Calu3 (cell line): ENCODE measurements at regions not wholly inside any gene's neighbourhood (a gene's known extent, or its start where the extent isn't known, plus 50 kb on each side); places are given as distances from the start of the nearest gene placed in this dataset.

Experiments
- BruUV-seq: library from RNA; stranded (reverse); fragments of 400-500 nt; replicated peaks from 2 replicates; lab custom pipeline; 2021; lab: Mats Ljungman, UMichigan
- CTCF ChIA-PET: fragments of 300-600 bp; sonication (Branson Sonifier 250); formaldehyde crosslinking; loops from one replicate; lab custom pipeline; 2022; ENCODE audit warnings: antibody characterized with exemption; lab: Charles Lee
- DNase-seq: peaks from one replicate; pipeline ENCODE4 v3.0.0; 2022
- H3K27ac Mint-ChIP-seq: one replicate; pipeline ENCODE4 v1.8.0; 2022; ENCODE audit warnings: mixed read lengths; ENCODE audit not compliant: unreplicated experiment
- H3K27me3 Mint-ChIP-seq: one replicate; pipeline ENCODE4 v1.8.0; 2022; ENCODE audit warnings: mixed read lengths; ENCODE audit not compliant: unreplicated experiment
- H3K36me3 Mint-ChIP-seq: one replicate; pipeline ENCODE4 v1.8.0; 2022; ENCODE audit warnings: mild to moderate bottlenecking, moderate library complexity, mixed read lengths; ENCODE audit not compliant: insufficient read depth, unreplicated experiment
- H3K4me1 Mint-ChIP-seq: one replicate; pipeline ENCODE4 v1.8.0; 2022; ENCODE audit warnings: mild to moderate bottlenecking, low read depth, mixed read lengths; ENCODE audit not compliant: unreplicated experiment
- H3K4me3 Mint-ChIP-seq: one replicate; pipeline ENCODE4 v1.8.0; 2022; ENCODE audit warnings: mild to moderate bottlenecking, low read depth, moderate library complexity, mixed read lengths; ENCODE audit not compliant: unreplicated experiment
- H3K9me3 Mint-ChIP-seq: one replicate; pipeline ENCODE4 v1.8.0; 2022; ENCODE audit warnings: low read depth, mixed read lengths; ENCODE audit not compliant: unreplicated experiment
- CTCF ChIP-seq: fragments of 200-600 bp; IDR thresholded peaks from one replicate; pipeline ENCODE4 v1.8.0; 2022; ENCODE audit warnings: antibody characterized with exemption; ENCODE audit not compliant: unreplicated experiment
- intact Hi-C: fragments of 100-400 bp; cut with micrococcal nuclease; formaldehyde crosslinking; loops from one replicate; pipeline ENCODE4 v1.10.0; 2022; ENCODE audit not compliant: unreplicated experiment

DNA sequence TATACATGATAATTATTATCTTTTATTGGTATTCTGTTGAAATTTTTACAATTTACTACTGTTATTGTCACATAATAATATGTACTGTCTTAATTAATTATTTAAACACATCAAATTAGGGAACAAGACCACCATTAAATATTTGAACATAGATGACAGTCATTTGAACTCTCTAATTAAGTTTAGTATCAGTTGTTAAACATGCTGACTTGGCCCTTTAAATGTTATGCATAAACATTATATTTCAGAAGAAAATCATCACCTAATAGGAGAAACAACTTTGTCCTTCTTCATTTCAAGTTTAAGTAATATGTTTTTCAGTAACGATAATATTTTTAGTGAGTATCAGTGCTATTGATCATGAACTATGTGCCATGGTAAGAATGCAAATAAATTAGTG, 623.5 kb upstream of the GNPDA2 start:
- no peak overlapping the region for H3K27ac Mint-ChIP-seq
- H3K9me3 Mint-ChIP-seq = no peaks in the 10 kb centered on the region
- H3K4me1 Mint-ChIP-seq = no peaks in the 10 kb centered on the region
- DNase-seq = no peak
- intact Hi-C loops = no loop called here
- no TSS peak for BruUV-seq
- H3K27me3 Mint-ChIP-seq = no peaks in the 10 kb centered on the region
- H3K4me3 Mint-ChIP-seq = no peak overlapping the region
- TF ChIP-seq CTCF = no peak
- CTCF ChIA-PET = no interaction called here
- no peaks in the 10 kb centered on the region for H3K36me3 Mint-ChIP-seq

GRCh38 chr4:45346816-45347435, 620.6 kb upstream of the GNPDA2 start:
- CTCF ChIA-PET = no interaction called here
- no peak overlapping the region for H3K27ac Mint-ChIP-seq
- no peaks in the 10 kb centered on the region for H3K27me3 Mint-ChIP-seq
- H3K4me1 Mint-ChIP-seq = no peaks in the 10 kb centered on the region
- intact Hi-C loops = no loop called here
- no peaks in the 10 kb centered on the region for H3K9me3 Mint-ChIP-seq
- no peak for DNase-seq
- no peak for TF ChIP-seq CTCF
- no peak overlapping the region for H3K4me3 Mint-ChIP-seq
- no TSS peak for BruUV-seq
- no peaks in the 10 kb centered on the region for H3K36me3 Mint-ChIP-seq

DNA sequence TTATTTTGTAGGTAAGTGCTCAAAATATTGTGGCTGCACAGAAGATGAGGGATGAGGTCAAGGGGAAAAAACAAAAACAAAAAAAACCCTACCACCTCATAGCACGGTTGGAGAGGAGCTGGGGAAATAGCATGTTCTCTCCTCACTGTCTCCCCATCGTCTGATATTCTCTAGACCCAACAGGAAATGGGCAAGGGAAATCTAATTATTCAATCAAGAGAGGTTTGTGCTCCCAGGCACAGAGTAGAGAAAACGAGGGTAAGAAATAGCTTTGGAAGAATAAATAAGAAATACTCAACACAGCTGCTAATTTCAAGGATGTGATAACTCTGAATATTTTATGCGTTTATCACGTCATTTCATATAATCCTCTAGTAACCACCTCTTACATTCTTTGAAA, 619.2 kb upstream of the GNPDA2 start:
- Mint-ChIP-seq H3K9me3 (no peaks in the 10 kb centered on the region), H3K36me3 (no peaks in the 10 kb centered on the region), H3K4me3 (no peak overlapping the region), H3K4me1 (no peaks in the 10 kb centered on the region), H3K27ac (no peak overlapping the region), H3K27me3 (no peaks in the 10 kb centered on the region)
- intact Hi-C loops = no loop called here
- no TSS peak for BruUV-seq
- TF ChIP-seq CTCF = no peak
- CTCF ChIA-PET = no interaction called here
- no peak for DNase-seq

DNA sequence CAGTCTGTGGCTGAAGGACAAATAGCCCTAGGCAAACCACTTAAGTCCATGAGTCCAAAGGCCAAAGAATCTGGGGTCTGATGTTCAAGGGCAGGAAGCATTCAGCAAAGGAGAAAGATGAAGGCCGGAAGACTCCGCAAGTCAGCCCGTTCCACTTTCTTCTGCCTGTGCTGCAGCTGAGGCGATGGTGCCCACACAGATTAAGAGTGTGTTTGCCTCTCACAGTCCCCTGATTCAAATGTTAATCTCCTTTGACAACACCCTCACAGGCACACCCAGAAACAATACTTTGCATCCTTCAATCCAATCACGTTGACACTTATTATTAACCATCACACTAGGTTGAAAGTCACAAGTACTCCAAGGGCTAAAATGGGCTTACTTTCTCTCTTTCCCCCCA, 605.4 kb upstream of the GNPDA2 start:
- no TSS peak for BruUV-seq
- TF ChIP-seq CTCF = no peak
- Mint-ChIP-seq H3K27me3 (no peaks in the 10 kb centered on the region), H3K36me3 (no peaks in the 10 kb centered on the region), H3K4me1 (no peaks in the 10 kb centered on the region), H3K9me3 (no peaks in the 10 kb centered on the region), H3K4me3 (no peak overlapping the region), H3K27ac (no peak overlapping the region)
- CTCF ChIA-PET = no interaction called here
- intact Hi-C loops = no loop called here
- DNase-seq = no peak
